DMS53 treated with DMSO at 0.1 percent for 48 hours (cell line): ENCODE measurements at regions not wholly inside any gene's neighbourhood (a gene's known extent, or its start where the extent isn't known, plus 50 kb on each side); places are given as distances from the start of the nearest gene placed in this dataset.
"Not testable (repeated sequence)": the region's sequence is repeated elsewhere in the genome, so short reads cannot be mapped to it uniquely, and the experiment has no call there.

ENCODE experiments used
- DNase-seq: peaks from one replicate; lab custom pipeline; 2025; ENCODE audit not compliant: unreplicated experiment; lab: John Stamatoyannopoulos, UW

- no peak for DNase-seq
Observed at GRCh38 chr5:87129046-87129445, 138.6 kb upstream of the RASA1 start.

GRCh38 chr5:87132696-87133095, 135.0 kb upstream of the RASA1 start:
- DNase-seq: no peak

- not testable (repeated sequence) for DNase-seq
Observed at GRCh38 chr5:87134513-87134912, 133.2 kb upstream of the RASA1 start.

GRCh38 chr5:87136096-87136495, 131.6 kb upstream of the RASA1 start:
- no peak for DNase-seq

- no peak for DNase-seq
Observed at GRCh38 chr5:87136733-87137132, 130.9 kb upstream of the RASA1 start.

- no peak for DNase-seq
Observed at GRCh38 chr5:87137283-87137682, 130.4 kb upstream of the RASA1 start.

- no peak for DNase-seq
Observed at GRCh38 chr5:87138091-87138805, 129.4 kb upstream of the RASA1 start.

DNA sequence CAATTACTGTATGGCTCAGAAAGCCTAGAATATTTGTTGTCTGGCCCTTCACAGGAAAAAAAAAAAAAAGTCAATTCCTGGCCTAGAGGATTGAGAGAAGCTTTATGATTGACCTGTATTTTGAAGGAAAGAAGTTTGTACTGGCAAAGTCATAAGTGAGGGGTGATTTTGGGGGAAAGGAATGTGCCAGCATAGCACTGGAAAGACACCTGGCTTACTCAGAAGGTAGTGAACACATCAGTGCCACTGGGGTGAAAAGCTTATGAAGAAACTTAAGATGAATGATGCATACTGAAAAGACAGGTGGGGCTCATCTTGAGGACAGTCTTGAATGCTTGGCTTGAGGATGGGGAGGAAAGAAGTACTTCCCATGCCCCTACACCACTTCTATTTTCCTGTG, 127.9 kb upstream of the RASA1 start:
- DNase-seq: no peak

DNA sequence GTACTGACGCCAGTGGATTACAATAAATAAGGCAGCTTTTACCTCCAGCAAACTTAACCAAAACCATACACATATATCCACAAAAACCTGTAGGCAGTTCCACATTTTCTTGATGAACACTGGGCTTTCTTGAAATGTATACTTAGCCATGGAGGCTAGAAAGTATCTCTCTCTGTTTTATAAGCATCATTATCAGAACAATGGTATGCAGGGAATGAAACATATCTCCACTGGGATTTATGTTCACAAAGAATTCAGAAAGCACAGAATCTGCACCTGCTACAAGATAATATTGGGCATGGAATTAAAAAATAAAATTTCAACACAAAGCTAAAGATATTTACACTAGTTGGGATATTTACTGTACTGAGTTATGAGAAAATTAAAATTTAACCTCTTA, 126.1 kb upstream of the RASA1 start:
- DNase-seq: no peak

DNA sequence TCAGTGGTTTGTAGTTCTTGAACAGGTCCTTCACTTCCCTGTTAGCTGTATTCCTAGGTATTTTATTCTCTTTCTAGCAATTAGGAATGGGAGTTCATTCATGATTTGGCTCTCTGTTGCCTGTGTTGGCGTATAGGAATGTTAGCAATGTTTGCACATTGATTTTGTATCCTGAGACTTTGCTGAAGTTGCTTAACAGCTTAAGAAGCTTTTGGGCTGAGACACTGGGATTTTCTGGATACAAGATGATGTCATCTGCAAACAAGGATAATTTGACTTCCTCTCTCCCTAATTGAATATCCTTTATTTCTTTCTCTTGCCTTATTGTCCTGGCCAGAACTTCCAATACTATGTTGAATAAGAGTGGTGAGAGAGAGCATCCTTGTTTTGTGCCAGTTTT, 121.8 kb upstream of the RASA1 start:
- DNase-seq: not testable (repeated sequence)

GRCh38 chr5:87147441-87147840, 120.2 kb upstream of the RASA1 start:
- no peak for DNase-seq

- no peak for DNase-seq
Observed at GRCh38 chr5:87150630-87151029, 117.1 kb upstream of the RASA1 start.

- DNase-seq: no peak
Observed at GRCh38 chr5:87151547-87151946, 116.1 kb upstream of the RASA1 start.

DNA sequence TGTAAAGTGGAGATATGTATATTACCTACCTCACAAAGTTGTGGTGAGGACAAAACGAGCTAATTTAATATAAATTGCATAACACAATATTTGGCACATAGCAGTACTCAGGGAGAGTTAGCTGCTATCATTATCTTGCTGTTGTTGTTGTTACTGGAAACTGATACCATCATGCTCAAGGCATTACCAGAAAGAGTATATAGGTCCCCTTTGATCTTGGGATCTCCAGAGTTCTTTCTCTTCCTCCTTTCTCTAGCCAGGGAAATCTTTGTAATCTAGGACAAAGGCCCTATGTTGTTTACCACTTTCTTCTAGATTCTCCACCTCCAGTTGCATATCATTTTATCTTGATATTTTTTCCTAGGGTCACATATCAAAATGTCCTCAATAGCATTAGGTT, 114.8 kb upstream of the RASA1 start:
- no peak for DNase-seq

DNA sequence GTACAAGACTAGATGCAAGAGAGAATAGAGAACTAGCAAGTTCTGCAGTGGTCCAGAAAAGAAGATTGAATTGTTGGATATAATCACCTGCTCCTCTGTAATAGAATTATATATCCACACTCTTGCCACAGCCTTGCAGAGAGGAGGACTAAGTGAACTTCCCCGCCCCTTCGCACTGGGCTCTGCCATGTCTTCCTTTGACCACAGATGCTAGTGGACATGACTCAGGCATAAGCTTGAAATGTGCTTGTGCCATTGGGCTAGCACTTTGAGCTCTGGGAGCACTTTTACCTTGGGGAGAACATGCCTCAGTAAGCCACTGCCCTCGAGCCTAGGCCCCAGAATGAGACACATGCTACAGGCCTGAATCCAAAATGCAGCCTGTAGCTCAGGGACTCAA, 113.5 kb upstream of the RASA1 start:
- DNase-seq: no peak

GRCh38 chr5:87155106-87155505, 112.6 kb upstream of the RASA1 start:
- no peak for DNase-seq

DNA sequence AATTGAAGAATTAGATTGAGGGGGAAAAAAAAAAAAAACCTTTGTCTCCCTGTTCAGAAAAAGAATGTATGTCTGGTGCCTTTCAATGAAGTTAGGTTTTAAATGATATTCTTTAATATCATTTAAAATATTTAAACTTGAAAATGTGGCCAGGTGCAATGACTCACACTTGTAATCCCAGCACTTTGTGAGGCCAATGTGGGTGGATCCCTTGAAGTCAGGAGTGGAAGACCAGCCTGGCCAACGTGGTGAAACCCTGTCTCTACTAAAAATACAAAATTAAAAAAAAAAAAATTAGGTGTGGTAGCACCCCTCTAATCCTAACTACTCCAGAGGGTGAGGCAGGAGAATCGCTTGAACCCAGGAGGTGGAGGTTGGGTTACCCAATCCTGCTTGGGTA, 111.1 kb upstream of the RASA1 start:
- no peak for DNase-seq

DNA sequence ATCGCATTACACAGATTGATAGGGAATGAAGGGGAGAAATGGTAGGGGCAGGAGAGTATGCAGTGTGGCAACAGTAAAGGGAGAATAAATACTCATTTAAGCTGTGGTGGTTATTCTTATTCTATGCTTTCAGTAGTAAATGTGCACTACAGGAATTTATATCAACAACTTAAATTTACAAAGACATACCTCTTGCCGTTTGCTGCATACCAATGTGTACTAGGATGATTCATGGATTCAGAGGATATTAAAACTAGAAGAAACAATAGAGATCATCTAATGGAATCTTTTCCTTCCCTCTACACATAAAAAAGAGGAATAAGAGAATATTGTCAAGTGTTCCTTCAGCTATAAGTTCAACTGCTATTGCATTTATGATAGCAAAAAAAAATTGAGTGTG, 103.3 kb upstream of the RASA1 start:
- DNase-seq: no peak

DNA sequence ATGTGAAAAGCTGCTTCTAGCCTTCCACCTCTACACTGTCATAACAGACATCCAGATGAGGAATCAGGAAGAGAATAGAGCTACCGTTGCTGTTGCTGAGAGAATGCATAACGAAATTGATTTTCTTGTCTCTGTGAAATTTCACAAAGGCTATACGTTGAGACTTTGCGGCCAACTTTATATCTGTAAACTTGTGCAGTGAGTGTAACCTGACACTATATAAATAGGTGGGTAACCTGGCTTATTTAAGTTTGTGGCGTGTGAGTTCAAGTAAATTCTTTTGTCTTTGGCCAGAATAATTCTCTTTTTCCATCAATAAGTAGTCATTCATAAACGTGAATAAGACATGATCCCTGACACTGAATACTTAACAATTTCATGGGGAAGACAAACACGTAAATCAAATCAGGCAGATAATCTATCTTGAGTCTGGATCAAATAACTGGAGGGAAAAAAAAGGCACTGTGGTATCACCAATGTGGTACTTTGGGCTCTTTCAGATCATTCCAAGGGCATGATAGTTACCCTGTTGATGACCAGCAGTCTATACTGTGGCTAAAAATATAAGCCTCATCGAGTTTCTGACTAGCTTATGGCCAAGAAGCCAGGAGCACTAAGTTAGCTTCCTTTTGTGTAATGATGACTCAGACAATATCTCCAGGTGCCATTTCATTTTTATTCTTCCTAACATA, 98.2 kb upstream of the RASA1 start:
- no peak for DNase-seq

- DNase-seq: no peak
Observed at GRCh38 chr5:87170799-87171198, 96.9 kb upstream of the RASA1 start.

DNA sequence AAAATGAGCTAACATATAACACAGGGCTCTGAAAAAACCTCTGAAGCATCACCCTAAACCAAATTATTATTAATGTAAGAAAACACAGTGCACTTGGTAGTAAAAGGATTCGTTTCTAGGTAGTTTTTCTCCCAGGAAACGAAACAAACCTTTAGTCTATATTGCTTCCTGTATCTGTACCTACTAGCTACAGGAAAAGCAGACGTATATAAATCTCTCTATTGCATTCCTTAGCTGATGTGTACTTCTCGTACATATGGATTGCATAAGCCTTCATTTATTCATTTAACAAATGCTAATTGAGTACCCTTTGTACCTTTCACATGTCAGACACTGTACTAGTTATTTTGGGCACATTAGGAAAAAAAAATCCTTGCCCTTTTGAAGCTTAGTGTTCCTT, 85.0 kb upstream of the RASA1 start:
- no peak for DNase-seq

- no peak for DNase-seq
Observed at GRCh38 chr5:87183896-87184295, 83.8 kb upstream of the RASA1 start.

- DNase-seq: no peak
Observed at GRCh38 chr5:87184605-87185004, 83.1 kb upstream of the RASA1 start.
